GM21526 (cell line): ENCODE measurements at regions not wholly inside any gene's neighbourhood (a gene's known extent, or its start where the extent isn't known, plus 50 kb on each side); places are given as distances from the start of the nearest gene placed in this dataset.

Source experiments
- ATAC-seq: cut with Tn5 transposase; IDR thresholded peaks from one replicate; pipeline ENCODE4 v1.9.1; 2021; ENCODE audit warnings: moderate library complexity; ENCODE audit not compliant: unreplicated experiment, low FRiP score

DNA sequence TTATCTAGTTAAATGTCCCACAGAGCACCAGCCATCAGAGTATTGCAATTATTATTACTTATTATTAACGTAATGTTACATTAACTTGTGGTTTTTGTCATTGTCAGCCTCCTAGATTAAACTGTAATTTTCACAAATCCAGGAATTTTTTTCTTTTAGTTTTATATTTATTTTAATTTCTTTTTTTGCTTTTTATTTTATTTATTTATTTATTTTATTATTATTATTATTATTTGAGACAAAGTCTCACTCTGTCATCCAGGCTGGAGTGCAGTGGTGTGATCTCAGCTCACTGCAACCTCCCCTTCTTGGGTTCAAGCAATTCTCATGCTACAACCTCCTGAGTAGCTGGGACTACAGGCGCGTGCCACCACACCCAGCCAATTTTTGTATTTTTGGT is 202.9 kb upstream of the LUZP2 start:
- ATAC-seq: no peak

DNA sequence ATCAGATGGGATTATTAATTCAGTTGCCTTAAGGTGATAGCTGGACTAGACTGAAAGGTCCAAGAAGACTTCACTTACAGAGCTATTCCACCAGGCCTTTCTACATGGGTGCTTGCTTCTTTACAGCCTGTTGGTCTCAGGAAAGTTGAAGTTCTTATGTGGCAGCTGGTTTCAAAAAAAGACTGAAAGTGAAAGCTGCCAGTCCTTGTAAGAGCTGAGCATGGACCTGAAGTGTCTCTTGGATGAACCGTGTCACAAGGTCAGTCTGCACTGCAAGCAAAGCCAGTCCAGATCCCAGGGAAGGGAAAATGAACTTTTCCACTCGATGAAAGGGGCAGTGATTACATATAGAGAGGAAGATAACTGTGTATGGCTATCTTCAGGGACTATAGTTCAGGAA is 201.5 kb upstream of the LUZP2 start:
- no peak for ATAC-seq

DNA sequence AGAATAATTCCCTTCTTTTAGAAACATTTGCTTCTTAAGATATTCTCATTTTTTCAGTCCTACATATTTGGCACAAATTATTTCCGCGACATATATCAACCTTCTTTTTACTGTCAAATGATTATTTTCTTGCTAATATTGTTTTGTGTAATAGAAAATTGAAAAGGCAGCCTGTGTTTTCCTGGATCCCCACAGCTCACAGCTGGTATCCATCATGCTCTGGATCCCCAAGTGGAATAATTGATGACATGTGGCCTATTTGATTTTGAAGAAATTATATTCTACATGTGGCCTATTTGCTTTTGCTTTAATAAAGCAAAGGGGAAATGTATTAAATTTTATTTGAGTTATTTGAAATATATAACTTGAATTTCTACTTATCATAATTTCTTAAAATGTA is 199.4 kb upstream of the LUZP2 start:
- no peak for ATAC-seq

DNA sequence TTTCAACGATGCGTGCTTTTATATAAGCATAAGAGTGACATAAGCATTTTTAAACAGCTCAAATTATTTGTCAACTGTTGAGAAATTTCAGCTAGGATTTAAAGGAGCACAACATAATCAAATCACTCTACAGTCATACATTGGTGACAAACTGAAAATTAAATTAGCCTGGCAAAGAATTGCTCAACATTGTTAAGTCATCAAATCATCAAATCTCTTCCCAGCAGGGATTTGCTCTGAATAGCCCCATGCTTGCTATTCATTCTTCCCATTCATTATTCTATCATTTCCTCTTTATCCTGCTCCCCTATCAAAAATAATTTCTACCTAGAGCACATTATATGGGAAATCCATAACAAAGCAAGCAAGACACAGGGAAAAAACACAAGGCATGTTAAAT is 198.7 kb upstream of the LUZP2 start:
- no peak for ATAC-seq

DNA sequence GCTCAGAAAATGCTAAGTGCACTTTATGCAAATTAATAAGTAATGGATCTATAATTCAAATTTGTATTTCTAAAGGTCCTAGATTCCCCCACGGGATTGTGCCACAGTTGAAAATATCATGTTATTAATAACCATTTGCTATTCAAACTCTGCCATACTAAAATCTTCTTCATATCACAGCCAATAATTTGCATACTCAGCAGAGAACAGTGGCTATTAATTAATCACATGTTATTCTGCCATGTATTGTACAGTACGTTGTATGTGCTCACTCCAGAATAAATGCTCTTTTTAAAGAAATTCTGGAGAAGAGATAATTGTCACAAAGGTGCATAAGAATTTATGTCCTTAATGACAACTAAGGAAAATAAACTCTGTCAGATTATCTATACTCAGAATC is 184.9 kb upstream of the LUZP2 start:
- no peak for ATAC-seq

DNA sequence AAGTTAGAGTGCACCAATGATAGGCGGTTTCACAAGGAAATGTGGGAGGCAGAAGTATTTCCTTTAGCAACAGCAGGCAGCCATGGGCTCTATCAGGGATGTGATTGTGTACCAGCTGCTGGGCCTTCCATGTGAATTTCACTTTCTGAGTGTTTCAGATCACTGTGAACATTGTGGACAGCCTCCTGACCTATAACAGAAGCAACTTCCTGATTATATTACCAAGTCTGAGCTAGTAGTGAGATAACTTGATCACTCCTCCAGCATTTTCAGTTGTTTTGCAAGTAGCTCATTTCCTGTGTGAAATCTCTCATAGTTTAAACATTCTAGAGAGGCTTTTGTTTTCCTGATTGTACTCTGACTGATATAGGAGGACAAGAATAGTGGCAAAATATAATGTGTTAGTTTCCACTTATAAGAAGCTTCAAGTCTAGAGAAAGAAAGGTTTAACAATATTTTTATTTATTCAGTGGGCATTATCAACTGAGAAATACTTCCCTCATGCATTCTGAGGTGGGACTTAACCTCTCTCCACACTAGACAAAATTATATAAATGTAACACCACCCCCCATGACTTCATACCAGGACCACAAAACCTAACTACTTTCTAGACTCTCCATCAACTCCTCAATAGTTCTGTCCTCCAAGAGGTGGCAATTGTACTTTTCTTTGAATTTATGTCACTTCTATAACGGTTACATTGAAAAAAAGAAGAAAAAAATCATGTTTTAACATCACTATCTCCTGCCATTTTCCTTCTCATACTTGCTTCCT is 184.2 kb upstream of the LUZP2 start:
- no peak for ATAC-seq

DNA sequence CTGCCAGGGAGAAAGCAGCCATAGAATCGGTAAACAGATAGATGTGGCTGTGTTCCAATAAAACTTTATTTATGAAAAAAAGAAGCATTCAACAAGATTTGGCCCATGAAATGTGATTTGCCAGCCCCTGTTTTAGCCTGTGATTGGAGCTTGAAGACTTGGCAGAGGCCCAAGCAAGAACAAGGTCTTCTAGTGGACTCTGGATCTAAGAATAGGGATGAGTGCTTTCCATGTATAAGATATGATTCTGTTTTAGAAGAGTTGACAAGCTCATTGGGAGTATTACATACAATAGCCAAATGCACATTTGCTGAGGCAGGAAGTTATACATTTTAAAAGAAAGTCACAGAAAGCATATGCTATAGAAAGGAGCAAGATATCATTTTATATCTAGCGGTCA is 175.6 kb upstream of the LUZP2 start:
- ATAC-seq: no peak

DNA sequence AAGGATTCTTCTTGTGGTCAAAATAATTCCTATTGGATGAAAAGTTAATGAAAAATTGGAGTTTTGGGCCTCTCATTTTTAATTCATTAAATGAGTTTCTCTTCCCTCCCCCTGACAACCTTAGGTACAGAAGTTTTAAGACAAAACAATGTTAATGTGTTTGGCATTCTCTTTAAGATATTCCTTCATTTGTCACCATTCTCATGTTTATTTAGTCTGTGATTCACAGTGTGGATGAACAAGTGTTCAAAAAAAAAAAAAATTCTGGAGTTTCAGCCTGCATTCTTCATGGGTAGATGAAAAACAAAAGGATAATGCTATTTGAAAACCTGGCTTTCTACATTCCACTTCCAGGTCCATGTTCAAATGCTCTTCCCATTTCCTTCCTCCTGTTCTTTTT is 172.6 kb upstream of the LUZP2 start:
- ATAC-seq: no peak

DNA sequence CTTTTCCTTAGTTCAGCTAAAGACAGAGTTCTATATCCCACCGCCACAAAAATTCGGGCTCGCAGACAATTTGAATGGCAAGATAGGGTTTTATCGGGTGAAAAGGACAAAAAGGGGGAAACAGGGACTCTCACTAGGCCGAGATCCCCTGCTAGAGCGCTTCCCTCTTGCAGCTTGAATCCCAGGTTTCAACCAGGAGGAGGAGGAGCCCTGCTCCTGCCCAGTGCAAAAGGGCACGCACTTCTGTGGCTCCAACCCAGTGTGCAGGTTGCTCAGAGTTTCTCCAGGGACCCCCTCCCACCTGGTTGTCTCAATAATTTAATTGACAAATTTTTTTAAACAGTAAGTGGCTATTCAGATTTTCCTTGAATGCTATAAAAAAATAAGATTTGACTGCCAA is 152.6 kb upstream of the LUZP2 start:
- no peak for ATAC-seq

DNA sequence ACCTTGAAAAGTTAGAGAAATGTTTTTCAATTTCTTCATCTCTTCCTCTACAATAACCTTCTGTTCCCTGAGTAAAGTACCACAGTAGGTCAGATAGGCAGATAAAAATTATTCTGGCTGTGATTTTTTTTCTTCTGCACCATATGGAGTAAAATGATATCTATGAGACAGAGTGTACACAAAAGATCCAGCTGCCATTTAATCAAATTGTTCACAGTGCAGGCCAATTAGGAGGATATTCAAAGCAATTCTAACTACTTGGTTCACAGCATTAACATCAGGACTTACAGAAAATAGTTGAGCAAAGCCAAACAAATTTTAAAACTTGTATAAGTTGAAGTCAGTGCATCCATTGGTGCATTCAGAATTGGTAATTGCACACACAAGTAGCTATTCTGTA is 147.9 kb upstream of the LUZP2 start:
- ATAC-seq: no peak

DNA sequence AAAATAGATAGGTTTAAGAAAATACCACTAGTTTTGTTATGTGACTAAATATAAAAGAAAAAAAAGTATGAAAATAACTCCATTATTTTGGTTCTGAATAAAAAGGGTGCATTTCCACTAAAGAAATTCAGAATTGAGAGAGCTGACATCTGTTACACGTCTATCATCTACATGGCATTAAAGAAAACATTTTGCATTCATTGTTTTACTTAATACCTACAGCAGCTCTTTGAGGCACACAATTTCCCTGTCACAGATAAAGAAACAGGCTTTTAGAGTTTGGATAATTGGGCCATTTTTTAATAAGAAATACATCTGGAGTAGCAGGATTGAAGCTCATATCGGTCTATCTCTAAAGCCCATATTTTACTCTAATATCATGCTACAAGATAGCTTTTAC is 145.7 kb upstream of the LUZP2 start:
- ATAC-seq: no peak

DNA sequence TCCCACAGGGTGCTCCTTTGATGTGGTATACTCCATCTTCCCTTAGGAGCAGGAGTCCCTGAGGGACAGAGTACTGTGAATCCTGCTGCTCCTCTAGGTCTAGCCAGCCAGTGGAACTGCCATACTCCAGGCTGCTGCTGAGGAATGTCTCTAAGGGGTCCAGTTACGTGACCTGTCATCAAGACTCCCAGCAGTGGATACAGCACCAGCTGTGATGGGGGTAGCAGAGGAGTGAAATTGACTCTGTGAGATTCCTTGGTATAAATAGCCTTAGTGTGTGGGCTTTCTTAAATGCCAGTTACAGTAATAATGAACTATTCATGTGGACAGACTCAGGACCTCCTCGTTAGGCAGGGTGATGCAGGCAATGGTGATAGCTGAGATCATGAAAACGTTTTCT is 140.4 kb upstream of the LUZP2 start:
- no peak for ATAC-seq

DNA sequence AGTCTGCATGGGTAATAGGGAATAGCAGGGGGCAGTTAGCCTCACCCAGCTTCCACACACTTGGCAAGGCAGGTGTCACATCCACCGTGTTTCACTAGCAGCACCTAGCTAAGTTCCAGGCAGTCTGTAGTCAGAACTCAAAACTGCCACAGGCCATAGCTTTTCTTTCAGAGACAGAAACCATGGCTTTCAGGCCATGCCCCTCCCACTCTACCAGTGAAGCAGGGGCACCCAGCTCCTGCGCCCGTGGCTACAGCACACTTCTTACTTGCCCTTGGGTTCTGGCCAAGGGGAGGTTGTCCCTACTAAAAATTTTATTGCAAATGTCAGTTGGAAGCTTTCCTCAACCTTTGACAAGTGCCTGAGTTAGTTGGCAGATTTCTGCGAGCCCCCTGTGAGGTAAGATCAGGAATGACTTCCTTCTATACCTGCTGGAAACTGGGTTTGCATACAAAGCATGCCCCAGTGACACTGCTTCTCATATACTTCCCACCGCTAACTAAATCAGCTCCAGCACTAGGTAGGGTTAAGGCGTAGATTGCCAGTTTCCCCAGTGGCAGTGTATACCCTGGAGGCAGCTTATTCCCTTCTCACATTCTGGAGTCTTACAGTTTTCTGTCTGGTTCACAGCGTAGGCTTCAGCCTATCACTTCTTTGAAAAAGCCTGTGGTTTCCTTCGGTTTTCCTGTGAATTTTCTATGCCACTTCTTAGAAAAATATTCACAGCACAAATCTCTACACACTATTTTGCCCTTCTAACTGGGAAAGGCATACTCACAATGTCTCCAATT is 139.0 kb upstream of the LUZP2 start:
- no peak for ATAC-seq

DNA sequence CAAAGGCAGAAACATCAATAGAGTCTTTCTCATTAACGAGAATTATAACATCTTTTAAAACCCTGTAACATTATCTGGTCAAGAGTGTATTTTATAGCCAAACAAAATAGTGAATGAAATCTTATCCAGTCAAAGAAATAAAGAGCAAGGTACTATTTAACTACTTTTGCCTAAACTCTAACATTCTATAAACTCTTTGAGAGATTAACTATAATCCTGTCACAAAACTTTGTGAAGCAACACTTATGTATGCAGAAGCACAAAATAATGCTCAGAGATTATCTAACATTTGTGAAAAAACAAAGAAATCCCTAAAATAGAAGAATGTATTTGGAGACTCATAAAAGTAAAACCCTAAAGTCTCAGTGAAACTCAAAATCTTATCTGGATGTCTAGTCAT is 124.4 kb upstream of the LUZP2 start:
- ATAC-seq: no peak

DNA sequence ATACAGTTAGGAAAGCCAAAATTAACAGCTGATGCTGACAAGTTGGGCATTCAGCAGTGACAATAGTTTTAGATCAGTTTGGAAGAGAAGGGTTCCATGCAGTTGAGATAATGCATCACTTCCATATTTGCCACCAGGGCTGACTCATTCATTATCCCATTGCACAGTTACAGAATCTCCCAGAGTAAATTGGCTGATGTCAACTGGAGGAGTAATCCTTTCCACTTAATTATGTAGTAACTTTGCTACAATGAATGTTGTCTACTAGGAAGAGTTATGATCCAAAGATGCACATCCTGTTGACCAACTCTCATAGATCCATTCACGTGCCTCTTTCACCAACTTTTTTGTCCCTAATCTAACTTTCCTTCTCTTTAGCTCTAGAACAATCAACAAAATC is 123.3 kb upstream of the LUZP2 start:
- ATAC-seq: no peak

DNA sequence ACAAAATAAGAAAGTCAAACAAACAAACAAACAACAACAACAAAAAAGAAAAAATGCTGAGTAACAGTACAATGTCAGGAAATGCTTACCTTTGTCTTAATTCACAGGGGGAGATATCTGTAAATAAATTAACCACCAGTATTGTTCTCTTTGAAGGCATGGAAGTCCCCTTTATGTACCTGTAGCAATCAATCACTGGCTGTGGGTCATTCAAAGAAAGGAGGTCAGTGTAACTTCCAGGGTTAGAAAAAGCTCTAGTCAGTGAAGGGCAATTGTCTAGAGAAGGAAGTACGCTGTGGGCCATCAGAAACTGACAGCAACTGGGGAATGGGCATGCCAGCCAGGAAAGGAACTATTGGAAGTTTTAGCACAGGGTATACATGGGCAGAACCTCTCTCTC is 121.5 kb upstream of the LUZP2 start:
- no peak for ATAC-seq

DNA sequence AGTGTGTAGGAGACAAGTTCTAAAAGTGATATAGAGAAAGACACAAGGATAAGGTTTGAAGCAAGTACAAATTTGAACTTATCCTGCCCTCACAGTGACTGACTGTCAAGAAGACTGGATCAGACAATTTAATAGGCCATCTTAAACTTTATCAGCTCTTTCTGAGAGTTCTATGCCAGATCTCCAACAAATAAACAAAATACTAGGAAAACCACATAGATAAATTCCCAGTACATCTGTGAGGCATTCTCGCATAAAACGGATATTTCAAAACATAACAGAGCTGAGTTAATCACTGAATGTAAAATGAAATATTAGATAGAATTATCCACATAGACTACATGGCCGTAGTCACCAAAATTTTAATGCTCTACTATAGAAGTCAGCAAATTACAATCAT is 120.9 kb upstream of the LUZP2 start:
- ATAC-seq: no peak

DNA sequence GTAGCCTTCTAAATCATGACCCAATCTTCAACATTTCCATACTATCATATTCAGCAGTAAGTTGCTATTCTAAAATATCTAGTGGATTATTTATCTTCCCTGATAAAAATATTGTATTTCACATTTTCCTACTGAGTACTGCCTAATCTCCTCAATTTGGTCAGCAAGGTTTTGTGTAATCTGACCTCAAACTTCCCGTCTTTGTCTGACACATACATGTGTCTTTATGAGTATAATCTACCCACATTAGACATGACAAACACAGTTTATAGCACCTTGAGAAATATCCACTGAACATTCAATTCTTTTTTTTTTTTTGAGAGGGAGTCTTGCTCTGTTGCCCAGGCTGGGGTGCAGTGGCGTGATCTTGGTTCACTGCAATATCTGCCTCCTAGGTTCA is 113.7 kb upstream of the LUZP2 start:
- no peak for ATAC-seq

DNA sequence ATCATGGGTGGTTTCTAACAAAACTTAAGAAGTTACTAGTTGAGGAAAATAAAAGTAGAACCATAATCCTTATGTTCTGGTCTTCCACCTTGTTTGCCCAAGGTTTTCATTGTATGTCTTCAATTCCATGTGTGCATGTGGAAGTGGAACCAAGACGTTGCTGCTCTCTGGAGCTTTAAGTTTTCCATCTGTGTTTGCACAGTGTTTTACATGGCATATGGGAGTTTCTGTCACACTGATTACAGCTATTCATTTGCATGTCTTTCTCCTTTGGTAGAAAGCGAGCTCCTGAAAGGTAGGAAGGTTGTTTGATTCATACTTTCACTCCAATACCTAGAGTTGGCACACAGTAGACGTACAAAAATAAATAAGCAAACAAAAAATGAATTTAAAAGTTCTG is 112.6 kb upstream of the LUZP2 start:
- no peak for ATAC-seq

DNA sequence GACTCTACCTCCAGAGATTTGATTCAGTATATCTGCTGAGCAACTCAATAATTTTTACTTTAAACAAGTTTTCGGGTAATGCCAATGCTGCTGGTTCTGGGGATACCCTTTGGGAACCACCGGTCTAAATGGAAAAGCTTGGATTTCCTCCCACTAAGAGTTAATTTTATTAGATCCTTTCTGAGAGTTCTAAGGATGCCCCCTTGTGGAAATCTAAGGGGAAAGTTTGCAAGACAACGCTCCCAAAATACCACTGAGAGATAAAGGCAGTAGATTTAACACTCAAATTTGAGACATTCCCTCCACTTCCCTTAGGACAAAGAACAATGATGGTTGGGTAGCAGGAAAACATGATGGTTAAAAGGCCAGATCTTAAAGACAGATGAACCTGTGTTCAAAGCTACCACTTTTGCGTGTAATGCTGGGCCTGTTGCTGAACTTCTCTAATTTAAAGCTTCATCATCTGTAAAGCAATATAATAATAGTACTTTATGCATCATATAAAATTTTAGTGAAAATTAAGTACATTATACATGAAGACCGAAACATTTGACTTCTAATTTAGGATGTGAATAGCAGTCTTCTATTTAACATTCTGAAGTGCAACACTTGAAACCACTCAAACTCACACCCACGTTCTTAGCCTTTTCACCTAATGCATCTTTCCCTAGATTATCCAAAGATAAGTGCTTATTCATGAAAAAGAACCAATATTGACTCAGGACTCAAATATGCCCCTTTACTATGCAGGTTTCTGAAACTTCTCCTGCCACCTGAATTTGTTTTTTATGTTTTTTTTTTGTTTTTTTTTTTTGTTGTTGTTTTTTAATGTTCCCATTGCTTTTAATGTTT is 110.1 kb upstream of the LUZP2 start:
- no peak for ATAC-seq

DNA sequence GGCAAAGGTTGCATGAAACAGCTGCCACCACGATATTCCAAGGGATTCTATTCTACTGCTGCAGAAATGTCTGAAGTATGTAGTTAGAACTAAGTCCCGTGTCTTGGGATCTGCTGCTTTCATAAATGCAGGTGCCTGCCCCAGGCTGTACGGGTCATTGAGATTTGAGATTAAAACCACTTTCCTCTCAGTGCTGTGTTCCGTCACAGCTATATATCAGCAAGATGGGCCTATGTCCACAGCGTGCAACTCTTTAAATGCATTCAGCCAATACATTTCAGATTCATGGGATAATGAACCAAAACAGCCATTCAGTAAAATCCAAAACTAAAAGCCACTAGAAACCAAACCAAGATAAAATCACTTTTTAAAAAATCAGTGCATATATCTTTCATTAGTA is 107.3 kb upstream of the LUZP2 start:
- ATAC-seq: no peak
